ENCODE measurements at regions not wholly inside any gene's neighbourhood (a gene's known extent, or its start where the extent isn't known, plus 50 kb on each side); places are given as distances from the start of the nearest gene placed in this dataset.

GRCh38 chr10:131747791-131748190 is 153.0 kb upstream of the PPP2R2D start:
- intact Hi-C loops (cut with micrococcal nuclease; ENCODE audit: unreplicated experiment), result no loop called here
- Histone ChIP-seq H3K27me3 (replicated peaks in 1 of 2; ENCODE audit: control insufficient read depth in 2 of 2, insufficient read depth in 2 of 2, low read length in 1 of 2) (no peaks in the 10 kb centered on the region), H3K27ac (ENCODE audit: control insufficient read depth, insufficient read depth) (no peak overlapping the region), H3K79me2 (ENCODE audit: control insufficient read depth, insufficient read depth, low read length) (no peaks in the 10 kb centered on the region), H4K20me1 (ENCODE audit: control insufficient read depth, insufficient read depth) (no peaks in the 10 kb centered on the region; the same call in 1 of the 2 replicates), H3K4me2 (ENCODE audit: control insufficient read depth, insufficient read depth) (no peak overlapping the region), H3K4me3 (no peak overlapping the region), H2AFZ (ENCODE audit: control insufficient read depth, low read depth, low read length) (no peak overlapping the region), H3K9ac (ENCODE audit: control insufficient read depth, insufficient read depth, low read length) (no peak overlapping the region), H3K9me3 (replicated peaks; ENCODE audit: control insufficient read depth, insufficient read depth, low read length) (no peaks in the 10 kb centered on the region), H3K36me3 (ENCODE audit: control insufficient read depth in 2 of 2, insufficient read depth in 2 of 2, low read length in 1 of 2) (no peaks in the 10 kb centered on the region), H3K4me1 (ENCODE audit: control insufficient read depth, insufficient read depth, low read length) (peaks cover 9% of the 10 kb centered on the region)
- BruUV-seq (replicated peaks), result no TSS peak
- in situ Hi-C loops (cut with MboI), result no loop called here
- DNase-seq (ENCODE audit: low read depth, low spot score) (no peak), FAIRE-seq (no peak), ATAC-seq (no peak)
- ChIA-PET POLR2A (no interaction called here), SMC1A (ENCODE audit: uncharacterized antibody, unreplicated experiment) (no interaction called here), CTCF (interaction anchor here (0.5 kb wide), 1 partner anchor 44 kb away, joined by 4 read pairs; no protein-coding TSS in a partner anchor), RAD21 (ENCODE audit: unreplicated experiment) (interaction anchor here (0.6 to 1.0 kb wide), 2 partner anchors 15 to 27 kb away, joined by 3 read pairs; no protein-coding TSS in a partner anchor)
- 29% methylated on average over 7 of the region's 11 CpGs for WGBS (ENCODE audit: insufficient coverage, insufficient replicate concordance, low lambda C conversion rate, missing lambda C conversion rate)
- TF ChIP-seq RB1 (IDR thresholded peaks at IDR 0.05; ENCODE audit: borderline replicate concordance) (no peak), POLR2AphosphoS5 (IDR thresholded peaks at IDR 0.05; ENCODE audit: low read length) (no peak), GATAD2B (conservative IDR thresholded peaks at IDR 0.05; ENCODE audit: low read depth) (no peak), NRF1 (conservative IDR thresholded peaks at IDR 0.05; ENCODE audit: low read depth, low read length) (no peak), NFYB (IDR thresholded peaks at IDR 0.05; ENCODE audit: insufficient read depth, low read depth, low read length) (no peak), BHLHE40 (IDR thresholded peaks at IDR 0.05; ENCODE audit: borderline replicate concordance in 1 of 2, low read depth in 2 of 2, low read length in 1 of 2) (no peak), SKIL (IDR thresholded peaks at IDR 0.05; ENCODE audit: low read depth, poor library complexity, severe bottlenecking) (no peak), SIX5 (IDR thresholded peaks at IDR 0.05; ENCODE audit: low read depth, low read length, severe bottlenecking) (no peak), KDM1A (IDR thresholded peaks at IDR 0.05; ENCODE audit: borderline replicate concordance) (no peak)
- TF ChIP-seq, protein P1, sequence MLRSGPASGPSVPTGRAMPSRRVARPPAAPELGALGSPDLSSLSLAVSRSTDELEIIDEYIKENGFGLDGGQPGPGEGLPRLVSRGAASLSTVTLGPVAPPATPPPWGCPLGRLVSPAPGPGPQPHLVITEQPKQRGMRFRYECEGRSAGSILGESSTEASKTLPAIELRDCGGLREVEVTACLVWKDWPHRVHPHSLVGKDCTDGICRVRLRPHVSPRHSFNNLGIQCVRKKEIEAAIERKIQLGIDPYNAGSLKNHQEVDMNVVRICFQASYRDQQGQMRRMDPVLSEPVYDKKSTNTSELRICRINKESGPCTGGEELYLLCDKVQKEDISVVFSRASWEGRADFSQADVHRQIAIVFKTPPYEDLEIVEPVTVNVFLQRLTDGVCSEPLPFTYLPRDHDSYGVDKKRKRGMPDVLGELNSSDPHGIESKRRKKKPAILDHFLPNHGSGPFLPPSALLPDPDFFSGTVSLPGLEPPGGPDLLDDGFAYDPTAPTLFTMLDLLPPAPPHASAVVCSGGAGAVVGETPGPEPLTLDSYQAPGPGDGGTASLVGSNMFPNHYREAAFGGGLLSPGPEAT (IDR thresholded peaks at IDR 0.05; ENCODE audit: low read depth), result no peak
